IMR-90 (cell line): ENCODE measurements at regions not wholly inside any gene's neighbourhood (a gene's known extent, or its start where the extent isn't known, plus 50 kb on each side); places are given as distances from the start of the nearest gene placed in this dataset.

ENCODE experiments used
- ATAC-seq: fragments of 200-7000 bp; cut with Tn5 transposase; 2 replicates; pipeline ENCODE4 v1.9.1; 2020; ENCODE audit warnings: low read depth, mild to moderate bottlenecking, moderate library complexity
- BruUV-seq: library from RNA; stranded (reverse); fragments of 400-500 nt; replicated peaks from 2 replicates; lab custom pipeline; 2021; lab: Mats Ljungman, UMichigan
- CTCF ChIA-PET: fragments of 300-600 bp; formaldehyde crosslinking; extraction: SDS; loops from one replicate; lab custom pipeline; 2021; ENCODE audit warnings: antibody characterized with exemption; lab: Yijun Ruan, JAX
- POLR2A ChIA-PET: fragments of 300-600 bp; sonication (Branson Sonifier 250); formaldehyde crosslinking; loops from one replicate; lab custom pipeline; 2022; ENCODE audit warnings: antibody characterized with exemption; ENCODE audit not compliant: unreplicated experiment; lab: Charles Lee
- DNase-seq: peaks from one replicate; pipeline ENCODE4 v3.0.0; 2013
- H2AFZ ChIP-seq: replicated peaks from 2 replicates; pipeline ENCODE3; 2013; ENCODE audit warnings: low read length, mild to moderate bottlenecking; ENCODE audit not compliant: poor library complexity
- H2AK5ac ChIP-seq: 2 replicates; pipeline ENCODE4 v1.6.1; 2013; ENCODE audit warnings: low read depth, low read length, inconsistent platforms
- H2AK9ac ChIP-seq: replicated peaks from 2 replicates; pipeline ENCODE3; 2013; ENCODE audit warnings: mild to moderate bottlenecking, low read depth, low read length, moderate library complexity; ENCODE audit not compliant: poor library complexity
- H2BK120ac ChIP-seq: 2 replicates; pipeline ENCODE4 v1.6.1; 2013; ENCODE audit warnings: low read depth, low read length, inconsistent platforms
- H2BK15ac ChIP-seq: 3 replicates; pipeline ENCODE4 v1.6.1; 2013; ENCODE audit warnings: low read depth, low read length, inconsistent platforms
- H2BK20ac ChIP-seq: 2 replicates; pipeline ENCODE4 v1.6.1; 2013; ENCODE audit warnings: low read depth, mild to moderate bottlenecking, inconsistent platforms, low read length, moderate library complexity
- H2BK5ac ChIP-seq: 2 replicates; pipeline ENCODE4 v1.6.1; 2013; ENCODE audit warnings: mild to moderate bottlenecking, low read depth, low read length, inconsistent platforms; ENCODE audit not compliant: poor library complexity, severe bottlenecking
- H3K14ac ChIP-seq: replicated peaks from 2 replicates; pipeline ENCODE4 v1.6.1; 2013; ENCODE audit warnings: low read depth, low read length, inconsistent platforms
- H3K18ac ChIP-seq: 2 replicates; pipeline ENCODE4 v1.6.1; 2013; ENCODE audit warnings: low read depth, low read length, control low read depth
- H3K23ac ChIP-seq: 2 replicates; pipeline ENCODE4 v1.6.1; 2013; ENCODE audit warnings: low read depth, low read length, inconsistent platforms
- H3K27ac ChIP-seq: 2 replicates; pipeline ENCODE4 v1.5.1; 2013; ENCODE audit warnings: mild to moderate bottlenecking, control low read depth, low read length; ENCODE audit not compliant: insufficient read depth
- H3K27me3 ChIP-seq: 2 replicates; pipeline ENCODE4 v1.6.1; 2013; ENCODE audit warnings: low read length; ENCODE audit not compliant: control insufficient read depth, insufficient read depth
- H3K36me3 ChIP-seq: 2 replicates; pipeline ENCODE4 v1.6.1; 2013; ENCODE audit warnings: low read length, mixed read lengths; ENCODE audit not compliant: control insufficient read depth, insufficient read depth
- H3K4ac ChIP-seq: 2 replicates; pipeline ENCODE4 v1.6.1; 2013; ENCODE audit warnings: low read depth, low read length, inconsistent platforms
- H3K4me1 ChIP-seq: 2 replicates; pipeline ENCODE4 v1.6.1; 2013; ENCODE audit warnings: low read length, mixed read lengths; ENCODE audit not compliant: control insufficient read depth, insufficient read depth
- H3K4me2 ChIP-seq: 2 replicates; pipeline ENCODE4 v1.6.1; 2013; ENCODE audit warnings: low read depth, mild to moderate bottlenecking, control low read depth, low read length, moderate library complexity
- H3K4me3 ChIP-seq: 2 replicates; pipeline ENCODE4 v1.5.1; 2013; ENCODE audit warnings: low read depth, mild to moderate bottlenecking, control low read depth, low read length, moderate library complexity; ENCODE audit not compliant: insufficient read depth
- H3K56ac ChIP-seq: 2 replicates; pipeline ENCODE4 v1.6.1; 2013; ENCODE audit warnings: low read length, inconsistent platforms; ENCODE audit not compliant: insufficient read depth; ENCODE audit errors: extremely low read depth
- H3K79me1 ChIP-seq, 2 experiments: 2 replicates each; pipeline ENCODE4 v1.6.1; 2013; ENCODE audit warnings: low read length in 2 of 2, inconsistent platforms in 1 of 2, low read depth in 1 of 2
- H3K9ac ChIP-seq: 2 replicates; pipeline ENCODE4 v1.6.1; 2013; ENCODE audit warnings: low read depth, low read length, control low read depth
- H3K9me1 ChIP-seq: 2 replicates; pipeline ENCODE4 v1.6.1; 2013; ENCODE audit warnings: low read length, inconsistent platforms; ENCODE audit not compliant: insufficient read depth
- H3K9me3 ChIP-seq: 2 replicates; pipeline ENCODE4 v1.6.1; 2013; ENCODE audit warnings: low read length; ENCODE audit not compliant: control insufficient read depth, insufficient read depth
- H4K20me1 ChIP-seq: 2 replicates; pipeline ENCODE4 v1.6.1; 2013; ENCODE audit warnings: low read length, inconsistent platforms; ENCODE audit not compliant: insufficient read depth
- H4K5ac ChIP-seq: 2 replicates; pipeline ENCODE4 v1.6.1; 2013; ENCODE audit warnings: mild to moderate bottlenecking, low read depth, low read length, control low read depth
- H4K8ac ChIP-seq, 2 experiments: 2 replicates each; pipeline ENCODE4 v1.6.1; 2013; ENCODE audit warnings: low read depth in 2 of 2, low read length in 2 of 2, control low read depth in 1 of 2, inconsistent platforms in 1 of 2
- H4K91ac ChIP-seq: 2 replicates; pipeline ENCODE4 v1.6.1; 2013; ENCODE audit warnings: low read depth, low read length, inconsistent platforms; ENCODE audit not compliant: insufficient read depth
- BHLHE40 ChIP-seq: fragments of 150-350 bp; IDR thresholded peaks from 2 replicates; pipeline ENCODE4 v1.6.1; 2016; ENCODE audit warnings: mild to moderate bottlenecking, low read depth, low read length
- CEBPB ChIP-seq: IDR thresholded peaks from 2 replicates; pipeline ENCODE4 v1.6.1; 2012; ENCODE audit warnings: low read depth, low read length, improper control_type of control experiment
- CHD1 ChIP-seq: IDR thresholded peaks from 2 replicates; pipeline ENCODE4 v1.6.1; 2012; ENCODE audit warnings: low read depth, low read length, improper control_type of control experiment
- FOS ChIP-seq: fragments of 150-350 bp; IDR thresholded peaks from 2 replicates; pipeline ENCODE4 v1.6.1; 2016; ENCODE audit warnings: low read depth, low read length
- MAFK ChIP-seq: IDR thresholded peaks from 2 replicates; pipeline ENCODE4 v1.6.1; 2012; ENCODE audit warnings: low read depth, low read length, improper control_type of control experiment
- MAZ ChIP-seq: IDR thresholded peaks from 2 replicates; pipeline ENCODE4 v1.6.1; 2012; ENCODE audit warnings: low read depth, mild to moderate bottlenecking, low read length, improper control_type of control experiment, moderate library complexity, borderline replicate concordance
- MXI1 ChIP-seq: IDR thresholded peaks from 2 replicates; pipeline ENCODE4 v1.6.1; 2012; ENCODE audit warnings: low read depth, mild to moderate bottlenecking, low read length, moderate library complexity, borderline replicate concordance
- NFE2L2 ChIP-seq: fragments of 150-350 bp; IDR thresholded peaks from 2 replicates; pipeline ENCODE4 v1.6.1; 2016; ENCODE audit warnings: low read depth, mild to moderate bottlenecking, low read length
- POLR2A ChIP-seq: IDR thresholded peaks from 2 replicates; pipeline ENCODE4 v1.6.1; 2012; ENCODE audit warnings: mild to moderate bottlenecking, low read depth, low read length
- RAD21 ChIP-seq: IDR thresholded peaks from 2 replicates; pipeline ENCODE4 v1.6.1; 2012; ENCODE audit warnings: low read length, improper control_type of control experiment
- RCOR1 ChIP-seq: IDR thresholded peaks from 2 replicates; pipeline ENCODE4 v1.6.1; 2012; ENCODE audit warnings: mild to moderate bottlenecking, low read length, improper control_type of control experiment; ENCODE audit not compliant: insufficient replicate concordance
- SMC3 ChIP-seq: fragments of 150-350 bp; IDR thresholded peaks from 2 replicates; pipeline ENCODE4 v1.6.1; 2016; ENCODE audit warnings: low read depth, mild to moderate bottlenecking, antibody characterized with exemption, low read length, moderate library complexity
- WGBS, 2 experiments: methylation state at CpG; one replicate each; pipeline versions ENCODE4 v1.1.5 to v1.1.7; 2013; ENCODE audit warnings: missing lambda C conversion rate in 2 of 2; ENCODE audit not compliant: insufficient read length in 1 of 2; ENCODE audit errors: extremely low coverage in 2 of 2; 5-methylcytosine and 5-hydroxymethylcytosine counted together
- dilution Hi-C: fragments of 300-500 bp; cut with HindIII; formaldehyde crosslinking; loops from one replicate; pipeline ENCODE4 v1.14.3; 2018; ENCODE audit warnings: low sequenced_read_pairs; ENCODE audit not compliant: unreplicated experiment
- in situ Hi-C: fragments of 300-500 bp; cut with MboI; formaldehyde crosslinking; loops from 3 replicates; pipeline ENCODE4 v1.14.3; 2019; ENCODE audit warnings: low sequenced_read_pairs, inconsistent platforms, mixed read lengths
- intact Hi-C: fragments of 100-400 bp; cut with micrococcal nuclease; formaldehyde crosslinking; loops from 2 replicates; pipeline ENCODE4 v1.10.0; 2022
- TF ChIP-seq, protein P1 (sequence below): fragments of 150-350 bp; IDR thresholded peaks from 2 replicates; pipeline ENCODE4 v1.6.1; 2016; ENCODE audit warnings: low read depth, mild to moderate bottlenecking, low read length, moderate library complexity, borderline replicate concordance
- TF ChIP-seq, protein P2 (sequence below): conservative IDR thresholded peaks from 2 replicates; pipeline ENCODE4 v1.5.1; 2012; ENCODE audit warnings: mild to moderate bottlenecking, low read depth, low read length, improper control_type of control experiment
- TF ChIP-seq, protein P3 (sequence below): fragments of 150-350 bp; IDR thresholded peaks from 2 replicates; pipeline ENCODE4 v1.6.1; 2017; ENCODE audit warnings: mild to moderate bottlenecking, antibody characterized with exemption, low read length, low read depth

DNA sequence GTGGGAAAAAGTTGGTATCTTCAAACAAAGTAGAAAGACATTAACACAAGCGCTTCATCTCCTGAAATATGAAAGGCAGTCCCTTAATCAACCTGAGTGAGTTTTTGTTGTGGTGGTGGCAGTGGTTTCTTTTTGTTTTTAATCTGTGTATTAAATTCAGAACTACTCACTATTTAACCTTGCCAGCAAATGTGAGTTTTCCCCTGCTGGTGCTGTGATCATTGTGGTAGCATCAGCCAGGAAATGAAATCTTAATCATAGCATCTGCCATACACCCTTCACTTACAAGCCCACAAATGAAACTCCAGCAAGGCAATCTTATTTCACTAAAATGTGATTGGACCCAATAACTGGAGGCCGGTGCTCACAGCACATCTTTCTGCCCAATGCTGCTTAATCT, 229.7 kb downstream of the SHOX2 start:
- H3K79me1 ChIP-seq = no peaks in the 10 kb centered on the region
- H3K23ac ChIP-seq = no peak overlapping the region
- in situ Hi-C loops = no loop called here
- no peak overlapping the region for H3K18ac ChIP-seq
- H2BK20ac ChIP-seq = no peak overlapping the region
- no peak overlapping the region for H2AK5ac ChIP-seq
- H3K4me1 ChIP-seq = no peaks in the 10 kb centered on the region
- H3K27me3 ChIP-seq = no peaks in the 10 kb centered on the region; the same call in 1 of the 2 replicates
- TF ChIP-seq MXI1 = no peak
- TF ChIP-seq, protein P1, sequence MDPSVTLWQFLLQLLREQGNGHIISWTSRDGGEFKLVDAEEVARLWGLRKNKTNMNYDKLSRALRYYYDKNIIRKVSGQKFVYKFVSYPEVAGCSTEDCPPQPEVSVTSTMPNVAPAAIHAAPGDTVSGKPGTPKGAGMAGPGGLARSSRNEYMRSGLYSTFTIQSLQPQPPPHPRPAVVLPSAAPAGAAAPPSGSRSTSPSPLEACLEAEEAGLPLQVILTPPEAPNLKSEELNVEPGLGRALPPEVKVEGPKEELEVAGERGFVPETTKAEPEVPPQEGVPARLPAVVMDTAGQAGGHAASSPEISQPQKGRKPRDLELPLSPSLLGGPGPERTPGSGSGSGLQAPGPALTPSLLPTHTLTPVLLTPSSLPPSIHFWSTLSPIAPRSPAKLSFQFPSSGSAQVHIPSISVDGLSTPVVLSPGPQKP = no peak
- no peak for TF ChIP-seq SMC3
- TF ChIP-seq BHLHE40 = no peak
- no peak for TF ChIP-seq NFE2L2
- TF ChIP-seq, protein P2, sequence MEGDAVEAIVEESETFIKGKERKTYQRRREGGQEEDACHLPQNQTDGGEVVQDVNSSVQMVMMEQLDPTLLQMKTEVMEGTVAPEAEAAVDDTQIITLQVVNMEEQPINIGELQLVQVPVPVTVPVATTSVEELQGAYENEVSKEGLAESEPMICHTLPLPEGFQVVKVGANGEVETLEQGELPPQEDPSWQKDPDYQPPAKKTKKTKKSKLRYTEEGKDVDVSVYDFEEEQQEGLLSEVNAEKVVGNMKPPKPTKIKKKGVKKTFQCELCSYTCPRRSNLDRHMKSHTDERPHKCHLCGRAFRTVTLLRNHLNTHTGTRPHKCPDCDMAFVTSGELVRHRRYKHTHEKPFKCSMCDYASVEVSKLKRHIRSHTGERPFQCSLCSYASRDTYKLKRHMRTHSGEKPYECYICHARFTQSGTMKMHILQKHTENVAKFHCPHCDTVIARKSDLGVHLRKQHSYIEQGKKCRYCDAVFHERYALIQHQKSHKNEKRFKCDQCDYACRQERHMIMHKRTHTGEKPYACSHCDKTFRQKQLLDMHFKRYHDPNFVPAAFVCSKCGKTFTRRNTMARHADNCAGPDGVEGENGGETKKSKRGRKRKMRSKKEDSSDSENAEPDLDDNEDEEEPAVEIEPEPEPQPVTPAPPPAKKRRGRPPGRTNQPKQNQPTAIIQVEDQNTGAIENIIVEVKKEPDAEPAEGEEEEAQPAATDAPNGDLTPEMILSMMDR = no peak
- no peak for TF ChIP-seq CEBPB
- no peak for TF ChIP-seq POLR2A
- no peak for TF ChIP-seq FOS
- TF ChIP-seq RCOR1 = no peak
- TF ChIP-seq, protein P3, sequence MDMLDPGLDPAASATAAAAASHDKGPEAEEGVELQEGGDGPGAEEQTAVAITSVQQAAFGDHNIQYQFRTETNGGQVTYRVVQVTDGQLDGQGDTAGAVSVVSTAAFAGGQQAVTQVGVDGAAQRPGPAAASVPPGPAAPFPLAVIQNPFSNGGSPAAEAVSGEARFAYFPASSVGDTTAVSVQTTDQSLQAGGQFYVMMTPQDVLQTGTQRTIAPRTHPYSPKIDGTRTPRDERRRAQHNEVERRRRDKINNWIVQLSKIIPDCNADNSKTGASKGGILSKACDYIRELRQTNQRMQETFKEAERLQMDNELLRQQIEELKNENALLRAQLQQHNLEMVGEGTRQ = no peak
- TF ChIP-seq CHD1 = no peak
- TF ChIP-seq MAFK = no peak
- no peak for TF ChIP-seq RAD21
- no peak for TF ChIP-seq MAZ
- H4K5ac ChIP-seq = no peak overlapping the region
- no peak overlapping the region for H3K9ac ChIP-seq
- no peaks in the 10 kb centered on the region for H3K9me1 ChIP-seq
- dilution Hi-C loops = no loop called here
- intact Hi-C loops = no loop called here
- no peak overlapping the region for H4K91ac ChIP-seq
- H3K9me3 ChIP-seq = peaks cover 2% of the 10 kb centered on the region; the same call in 1 of the 2 replicates
- no peak overlapping the region for H3K14ac ChIP-seq
- DNase-seq (no peak), ATAC-seq (no peak)
- no peak overlapping the region for H3K27ac ChIP-seq
- H3K4me2 ChIP-seq = no peak overlapping the region
- no peak overlapping the region for H2BK15ac ChIP-seq
- no TSS peak for BruUV-seq
- H3K56ac ChIP-seq = no peak overlapping the region
- no CpG with 5 or more reads among the region's 2 CpGs for WGBS, 2 experiments
- no peak overlapping the region for H2AFZ ChIP-seq
- no peak overlapping the region for H4K8ac ChIP-seq
- no peak overlapping the region for H3K4me3 ChIP-seq
- ChIA-PET POLR2A (no interaction called here), CTCF (no interaction called here)
- no peaks in the 10 kb centered on the region for H3K36me3 ChIP-seq
- H2BK120ac ChIP-seq = no peak overlapping the region
- H2AK9ac ChIP-seq = no peak overlapping the region
- no peak overlapping the region for H2BK5ac ChIP-seq
- no peak overlapping the region for H3K4ac ChIP-seq
- no peaks in the 10 kb centered on the region for H4K20me1 ChIP-seq
